Erythroblast (primary cell): ENCODE measurements at regions not wholly inside any gene's neighbourhood (a gene's known extent, or its start where the extent isn't known, plus 50 kb on each side); places are given as distances from the start of the nearest gene placed in this dataset.

Experiments
- GATA1 ChIP-seq: IDR thresholded peaks from 2 replicates; pipeline ENCODE4 v1.6.1; 2011; ENCODE audit warnings: low read depth, mild to moderate bottlenecking, control low read depth, low read length, moderate library complexity
- POLR2A ChIP-seq: IDR thresholded peaks from 2 replicates; pipeline ENCODE4 v1.6.1; 2011; ENCODE audit warnings: mild to moderate bottlenecking, low read length

- TF ChIP-seq POLR2A = no peak
- no peak for TF ChIP-seq GATA1
These were observed 153.5 kb upstream of the ITGB1 start for GRCh38 chr10:33111488-33112051.
